Right renal pelvis (tissue), 4 donors: ENCODE measurements at regions not wholly inside any gene's neighbourhood (a gene's known extent, or its start where the extent isn't known, plus 50 kb on each side); places are given as distances from the start of the nearest gene placed in this dataset.

Source experiments
- DNase-seq, 4 donors: peaks; one replicate each; pipeline ENCODE4 v3.0.0-alpha.2; 2013; ENCODE audit warnings: low read depth in 4 of 4, low spot score in 3 of 4, missing footprints in 1 of 4

DNA sequence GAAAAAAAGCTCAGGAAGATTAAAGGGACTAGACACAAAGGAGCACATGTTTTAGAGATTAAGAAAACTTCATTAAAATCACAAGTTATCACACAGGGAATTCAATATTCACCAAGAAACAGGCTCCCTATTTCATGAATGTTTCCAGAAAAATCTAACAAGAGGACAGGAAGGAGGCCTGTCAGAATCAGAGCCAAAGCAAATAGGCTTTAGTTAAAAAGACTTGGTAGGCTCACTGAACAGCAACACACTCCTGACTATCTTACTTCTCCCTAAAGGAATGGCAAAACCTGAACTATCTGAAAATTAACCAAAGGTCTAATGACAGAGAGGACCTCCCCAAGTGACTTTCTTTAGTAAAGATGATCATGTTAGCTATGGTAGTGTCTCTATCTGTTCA lies 188.3 kb upstream of the MEOX2 start:
- DNase-seq = peak in 1 of 4 donors; percentile 5

DNA sequence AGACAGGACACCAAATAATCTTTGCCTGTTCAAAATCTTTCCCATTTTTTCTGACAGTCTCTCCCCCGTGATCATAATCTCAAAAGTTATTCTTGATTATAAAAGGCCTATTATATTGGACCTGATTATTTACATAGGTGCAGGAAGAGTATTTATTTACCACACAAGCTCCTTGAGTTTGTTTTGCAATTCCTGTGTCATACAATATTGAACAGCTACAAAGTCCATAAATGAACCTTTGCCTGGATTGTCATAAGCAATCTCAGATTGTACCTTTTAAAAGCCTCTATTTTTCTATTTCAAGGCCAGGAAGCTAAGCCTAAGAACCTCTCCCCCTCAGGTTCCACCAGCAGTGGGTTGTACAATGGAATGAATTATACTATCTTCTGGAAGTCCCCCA lies 183.9 kb upstream of the MEOX2 start:
- no peak for DNase-seq

DNA sequence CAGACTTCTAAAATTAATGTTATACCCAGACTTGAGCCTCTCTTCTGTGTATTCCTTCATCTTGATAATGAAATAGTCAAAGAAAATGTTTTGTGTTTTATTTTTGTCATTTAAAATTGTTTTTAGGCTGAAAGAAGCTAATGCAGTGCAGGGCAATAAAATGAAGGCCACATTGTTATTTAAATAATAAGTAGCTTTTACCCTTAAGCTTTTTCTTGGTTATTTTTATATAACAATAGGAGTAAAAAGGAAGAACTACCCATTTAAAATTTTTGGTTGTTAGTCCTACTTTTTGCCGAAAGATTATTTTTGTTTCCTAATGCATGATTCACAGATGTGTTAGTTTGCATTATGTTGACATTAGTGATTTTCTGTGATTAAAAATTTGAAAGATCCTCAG lies 181.0 kb upstream of the MEOX2 start:
- no peak for DNase-seq

DNA sequence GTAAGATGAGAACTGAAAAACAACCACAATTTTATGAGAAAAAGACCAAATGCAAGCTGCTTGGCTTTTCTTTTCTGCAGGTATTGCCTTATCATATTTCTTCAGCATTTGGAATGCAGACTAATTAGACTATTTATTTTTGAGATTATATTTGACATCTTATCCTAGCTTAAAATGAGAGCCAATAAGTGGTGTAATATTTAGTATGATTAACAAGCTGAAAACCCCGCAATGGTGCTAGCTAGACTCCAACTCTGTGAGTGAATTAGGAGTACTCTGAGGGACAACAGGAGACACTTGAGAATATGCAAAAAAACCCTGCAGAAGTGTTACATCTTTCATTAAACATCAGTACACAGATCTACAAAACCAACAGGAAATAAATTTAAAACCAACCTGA lies 180.3 kb upstream of the MEOX2 start:
- DNase-seq = no peak

DNA sequence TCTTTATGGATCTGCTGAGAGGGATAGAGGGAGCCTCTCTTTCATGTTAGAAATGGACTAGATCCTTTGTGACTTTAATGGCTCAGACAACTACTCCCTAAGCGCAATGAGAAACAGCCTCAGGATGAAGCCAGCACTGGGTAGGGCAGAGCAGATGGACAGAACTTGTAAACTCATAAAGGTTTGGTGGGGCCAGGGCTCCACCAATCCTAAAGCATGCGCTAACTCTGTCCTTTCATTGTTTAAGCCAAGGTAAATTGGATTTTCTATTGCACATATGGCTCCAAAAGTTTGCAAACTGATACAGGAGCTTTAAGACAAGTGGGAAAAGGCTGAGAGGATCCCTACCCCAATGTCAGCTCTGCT lies 178.1 kb upstream of the MEOX2 start:
- DNase-seq = no peak

DNA sequence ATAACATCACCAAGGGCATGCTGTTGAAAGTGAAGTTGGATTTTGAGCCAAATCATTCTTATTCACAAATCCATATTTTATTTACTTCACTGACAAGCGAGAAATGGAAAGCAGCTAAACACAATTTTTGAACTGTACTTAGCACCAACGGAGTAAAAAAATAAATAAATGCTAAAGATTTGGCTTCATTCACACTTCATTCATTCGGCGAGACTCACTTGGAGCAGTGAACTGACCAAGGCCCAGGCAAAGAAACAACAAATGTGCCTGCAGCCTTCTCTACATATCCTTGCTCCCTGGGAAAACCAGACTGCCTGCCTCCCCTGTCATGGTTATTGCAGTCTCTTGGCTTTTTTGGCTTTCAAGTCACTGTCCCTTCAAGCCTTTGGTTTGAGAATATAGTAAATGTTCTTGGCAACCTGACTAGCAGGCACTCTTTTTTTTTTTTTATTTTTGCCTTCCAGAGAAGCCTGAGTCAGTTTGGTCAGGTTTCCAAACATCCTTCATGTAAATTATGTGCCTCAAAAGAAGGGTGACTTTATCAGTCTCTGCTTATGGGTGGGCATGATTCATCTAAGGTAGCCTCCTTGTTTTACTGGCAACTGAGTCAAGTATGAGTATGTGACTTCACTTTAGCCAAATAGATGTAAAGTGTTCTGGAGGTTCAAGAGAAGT lies 177.6 kb upstream of the MEOX2 start:
- DNase-seq = no peak

DNA sequence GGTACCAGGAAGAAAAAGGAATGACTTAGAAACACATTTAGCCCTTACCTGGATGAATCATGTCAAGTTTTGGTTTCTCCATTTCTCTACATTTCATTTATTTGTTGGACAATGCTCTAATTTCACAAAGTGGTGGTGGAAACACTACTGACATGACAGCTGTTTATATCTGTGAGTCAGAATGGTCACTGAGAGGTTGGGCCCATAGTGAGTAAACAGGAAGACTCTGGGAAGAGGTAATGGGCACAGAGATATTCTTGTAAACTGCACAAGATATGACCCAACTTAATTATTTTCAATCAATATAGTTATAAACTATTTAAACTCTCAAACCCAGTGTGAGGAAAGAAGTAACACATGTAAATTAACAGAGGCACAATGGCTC lies 176.3 kb upstream of the MEOX2 start:
- no peak for DNase-seq

DNA sequence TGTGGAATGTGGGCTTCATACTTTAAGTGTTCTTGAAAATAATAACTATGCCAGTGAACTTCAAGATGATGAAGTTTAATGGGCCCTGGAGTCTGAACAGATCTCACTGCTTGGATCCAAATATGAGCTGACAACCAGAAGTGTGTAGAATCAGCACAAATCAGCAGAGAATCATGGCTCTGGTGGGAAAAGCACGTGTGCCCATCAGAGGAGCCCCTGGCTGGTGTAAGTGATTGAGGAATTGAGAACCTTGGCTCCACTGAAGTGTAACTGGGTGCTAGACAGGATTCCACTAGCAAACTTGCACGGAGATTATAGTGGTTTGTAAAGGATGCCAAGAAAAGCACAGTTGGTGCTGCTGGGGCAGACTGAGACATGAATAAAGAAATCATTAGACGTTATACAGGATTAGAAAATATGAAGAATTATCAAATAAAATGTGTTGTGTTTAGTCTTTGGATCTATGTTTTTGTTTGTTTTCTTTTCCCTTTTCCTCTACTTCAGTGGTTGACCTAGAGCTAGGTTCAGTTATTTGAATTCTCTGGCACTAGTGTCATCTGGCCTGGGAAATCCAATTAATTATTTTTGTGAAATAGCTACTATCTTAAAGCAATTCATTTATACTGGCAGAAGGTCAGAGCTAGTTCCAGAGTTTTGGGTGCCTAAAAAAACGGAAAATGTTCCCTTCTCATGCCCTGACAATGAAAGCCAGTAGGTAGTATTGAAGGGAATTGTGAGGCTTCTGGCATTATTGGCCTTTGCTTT lies 175.7 kb upstream of the MEOX2 start:
- DNase-seq = no peak

DNA sequence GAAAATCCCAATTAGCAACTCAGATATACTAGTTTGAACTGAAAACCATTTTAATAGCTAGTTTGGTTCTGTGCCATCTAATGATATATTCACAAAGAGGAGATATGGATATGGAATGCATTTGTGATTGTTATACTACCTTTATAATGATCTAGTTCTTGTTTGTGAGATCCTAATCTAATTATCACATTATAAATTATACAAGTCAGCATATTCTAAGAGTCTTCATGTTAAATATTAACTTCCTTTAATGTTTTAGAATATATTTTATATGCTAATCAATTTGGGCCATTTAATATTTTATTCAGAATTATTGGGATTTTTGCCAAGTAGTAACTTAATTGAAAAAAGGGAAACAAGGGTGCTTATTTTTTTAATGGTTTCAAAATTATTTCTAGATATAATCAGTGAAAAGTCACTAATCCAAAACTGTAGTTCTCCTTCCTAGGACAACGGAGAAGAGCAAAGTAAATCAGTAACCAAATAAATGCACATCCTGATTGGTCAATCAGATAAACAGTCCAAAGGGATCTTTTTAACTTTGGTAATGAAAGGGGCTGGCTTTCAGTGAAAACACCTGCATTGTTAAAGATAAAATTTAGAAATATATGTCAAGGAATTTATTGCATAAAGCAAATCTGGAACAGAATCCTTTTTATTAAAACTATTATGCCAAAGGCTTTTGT lies 173.9 kb upstream of the MEOX2 start:
- no peak for DNase-seq

DNA sequence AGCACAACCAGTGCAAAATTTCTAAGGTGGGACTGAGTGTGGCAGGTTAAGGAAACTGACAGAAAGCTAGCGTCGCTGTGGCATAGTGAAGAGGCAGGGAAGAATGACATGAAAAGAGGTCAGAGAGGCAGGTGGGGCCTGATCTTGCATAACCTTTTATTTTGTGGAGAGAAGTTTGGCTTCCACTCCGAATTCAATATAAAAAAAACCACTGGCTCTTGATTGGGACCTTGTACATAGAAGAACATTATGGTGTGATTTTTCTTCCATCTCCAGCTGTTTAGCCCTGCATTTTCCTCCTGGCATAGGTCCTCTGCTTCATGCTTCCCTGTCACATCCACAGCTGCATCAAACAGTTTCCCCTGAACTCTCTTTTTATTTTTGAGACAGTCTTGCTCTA lies 170.5 kb upstream of the MEOX2 start:
- DNase-seq = no peak

DNA sequence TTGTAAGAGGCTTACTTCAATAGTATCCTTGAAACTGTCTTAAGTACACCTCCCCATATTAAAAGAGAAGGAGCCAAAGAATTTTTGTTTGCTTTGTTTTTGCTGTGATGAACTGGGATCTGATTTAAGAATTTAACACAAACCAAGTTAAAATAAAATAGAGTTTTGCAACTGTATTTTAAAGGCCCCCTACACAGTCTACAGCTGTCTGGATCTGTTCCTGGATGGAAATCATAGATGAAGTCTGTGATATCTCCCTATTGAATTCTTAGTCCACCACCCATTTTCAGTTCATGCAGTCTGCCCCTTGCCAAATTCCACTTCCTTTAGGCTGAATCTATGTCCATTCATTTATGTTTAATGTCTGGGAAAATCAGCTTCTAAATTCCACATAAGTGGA lies 169.8 kb upstream of the MEOX2 start:
- no peak for DNase-seq

DNA sequence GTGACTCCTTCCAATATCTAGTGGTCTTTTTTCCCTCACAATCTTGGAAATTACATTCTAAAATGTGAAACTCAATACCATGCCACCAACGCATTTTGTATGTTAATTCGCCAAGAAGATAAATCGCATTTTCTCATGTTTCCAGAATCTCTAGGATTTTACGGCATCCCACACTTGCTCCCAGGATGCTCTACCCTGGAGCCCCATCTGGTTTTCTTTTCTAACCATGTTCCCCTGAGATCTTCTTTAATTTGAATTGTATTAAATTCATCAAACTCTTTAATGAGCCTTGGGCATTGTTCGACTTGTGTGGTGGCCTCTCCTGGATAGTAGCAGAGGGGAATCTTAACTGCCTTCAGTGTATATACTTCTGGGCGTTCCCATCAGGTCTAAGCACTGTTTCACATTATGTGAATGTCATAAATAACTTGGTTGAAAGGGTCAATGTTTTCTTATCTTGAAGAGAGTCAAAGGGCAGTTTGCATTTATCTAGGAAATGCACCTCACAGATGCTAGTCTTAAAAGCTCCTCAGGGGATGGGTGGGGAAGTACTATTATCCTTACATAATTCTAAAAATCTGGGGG lies 169.1 kb upstream of the MEOX2 start:
- no peak for DNase-seq

DNA sequence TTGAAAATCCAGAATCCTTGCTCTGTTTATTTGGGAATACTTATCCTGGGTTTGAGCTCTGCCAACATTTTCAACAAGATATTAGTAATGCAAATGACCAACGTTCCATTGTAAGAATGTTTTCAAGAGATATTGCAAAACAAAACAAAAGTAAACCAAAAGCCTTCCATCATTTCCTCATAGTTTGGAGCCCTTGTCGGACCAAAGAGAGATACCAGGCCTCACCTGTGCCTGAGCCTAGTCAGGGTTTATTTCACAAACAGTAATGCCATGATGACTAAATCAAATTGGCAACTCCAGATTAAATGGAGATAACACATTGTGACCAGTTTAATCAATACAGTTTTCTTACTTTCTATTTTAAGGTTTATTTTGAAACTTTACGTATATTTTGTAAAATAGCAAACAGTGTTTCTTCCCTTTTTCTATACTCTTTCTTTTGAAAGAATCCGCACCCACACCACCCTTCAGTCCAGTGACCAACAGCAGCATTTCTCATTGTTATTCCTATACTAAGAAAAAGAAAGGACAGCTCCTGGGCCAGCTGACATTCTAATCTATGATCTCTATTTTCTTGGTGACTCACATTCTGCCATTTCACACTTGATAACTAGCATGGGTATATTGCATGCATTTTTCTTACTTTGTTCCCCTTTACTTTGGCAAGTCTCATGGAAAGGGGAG lies 168.5 kb upstream of the MEOX2 start:
- DNase-seq = no peak

DNA sequence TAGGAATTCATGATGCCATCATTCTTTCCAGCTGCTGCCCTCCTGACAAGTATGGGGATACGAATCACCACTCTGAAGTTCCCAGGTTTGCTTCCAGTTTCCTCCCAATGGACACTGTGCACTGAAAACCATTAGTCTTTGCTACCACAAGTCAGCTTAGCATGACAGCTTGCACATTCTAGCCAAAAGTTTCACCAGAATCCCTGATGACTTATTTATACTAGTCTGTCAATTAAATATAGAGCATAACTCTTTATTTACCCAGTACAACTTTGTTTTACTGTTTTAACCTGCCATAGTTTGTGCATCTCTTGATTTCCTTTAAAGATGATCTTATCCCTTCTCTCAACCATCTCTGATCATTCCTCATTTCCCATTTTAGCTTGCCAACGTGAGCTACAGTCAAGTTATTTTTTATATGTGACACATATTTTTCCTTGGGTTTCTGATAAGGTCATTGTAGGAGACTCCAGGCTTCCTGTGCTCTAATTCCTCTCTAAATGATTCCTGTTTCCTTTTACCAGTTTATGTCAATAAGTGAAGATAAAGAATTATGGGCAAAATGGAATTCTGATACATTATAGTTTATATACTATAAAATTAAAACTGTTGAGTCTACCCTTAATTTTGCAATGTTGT lies 167.5 kb upstream of the MEOX2 start:
- DNase-seq = no peak

DNA sequence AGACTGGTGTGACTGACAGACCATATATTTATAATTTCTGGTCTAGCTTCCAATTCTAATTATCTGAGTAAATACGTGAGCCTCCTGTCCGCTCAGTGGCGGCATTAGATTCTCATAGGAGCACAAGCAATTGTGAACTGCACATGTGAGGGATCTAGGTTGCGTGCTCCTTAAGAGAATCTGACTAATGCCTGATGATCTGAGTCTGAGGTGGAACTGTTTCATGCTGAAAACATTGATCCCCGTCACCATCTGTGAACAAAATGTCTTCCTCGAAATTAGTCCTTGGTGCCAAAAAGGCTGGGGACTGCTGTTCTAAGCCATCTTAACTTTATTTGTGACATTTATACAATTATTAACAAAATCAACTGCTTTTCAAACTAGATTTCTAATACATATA lies 164.7 kb upstream of the MEOX2 start:
- no peak for DNase-seq

DNA sequence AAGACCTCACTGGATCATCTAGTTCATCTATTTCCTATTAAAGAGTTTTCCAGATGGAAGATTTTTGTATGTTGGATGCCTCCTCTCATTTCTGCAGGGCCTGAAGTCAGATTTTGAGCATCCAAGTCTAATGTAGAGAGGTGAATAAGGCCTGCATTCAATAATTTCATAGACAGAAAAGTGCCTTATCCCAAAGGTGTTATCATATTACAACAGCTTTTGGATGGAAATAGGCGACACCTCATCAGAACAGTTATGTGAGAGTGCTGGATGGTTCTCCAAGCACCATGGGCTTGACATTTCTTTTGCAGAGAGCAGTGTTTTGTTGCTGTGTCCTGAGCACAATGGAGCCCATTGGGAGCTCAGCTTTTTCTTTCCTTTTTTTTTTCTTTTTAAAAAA lies 162.4 kb upstream of the MEOX2 start:
- DNase-seq = no peak

DNA sequence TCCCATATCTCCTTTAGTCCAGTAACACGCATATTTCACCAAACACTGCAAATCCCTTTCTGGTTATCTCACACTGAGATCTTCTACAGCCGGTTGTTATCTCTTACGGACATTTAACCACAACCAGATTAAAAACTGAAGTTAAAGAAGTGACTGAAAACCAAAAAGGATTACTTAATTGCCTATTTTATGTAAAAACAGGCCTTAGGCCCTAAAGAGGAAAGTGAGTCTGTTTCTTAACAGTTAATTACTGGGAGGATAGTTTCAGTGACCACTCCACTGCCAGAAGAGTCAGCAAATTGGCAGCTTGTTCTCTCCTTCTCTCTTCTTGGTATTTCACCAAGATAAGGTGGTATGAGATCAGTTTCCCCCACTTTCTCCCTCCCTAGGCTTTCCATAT lies 161.9 kb upstream of the MEOX2 start:
- DNase-seq = no peak

DNA sequence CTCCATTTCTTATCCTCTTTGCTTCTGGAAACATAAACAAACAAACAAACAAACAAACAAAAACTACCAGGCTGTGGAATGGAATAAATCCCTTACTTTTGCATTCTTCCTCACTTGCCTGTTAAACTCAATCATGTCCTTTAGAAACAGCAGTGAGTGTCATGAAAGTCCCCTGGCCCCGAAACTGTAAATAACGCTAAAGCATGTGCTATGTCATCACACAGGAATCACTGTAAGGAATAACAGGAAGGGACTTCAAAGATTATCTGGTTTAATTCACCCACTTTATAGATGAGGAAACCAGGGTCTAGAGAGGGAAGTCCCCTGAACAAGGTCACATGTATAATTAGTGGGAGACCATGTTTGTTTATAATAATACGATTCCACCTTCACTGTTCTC lies 159.4 kb upstream of the MEOX2 start:
- DNase-seq = no peak

DNA sequence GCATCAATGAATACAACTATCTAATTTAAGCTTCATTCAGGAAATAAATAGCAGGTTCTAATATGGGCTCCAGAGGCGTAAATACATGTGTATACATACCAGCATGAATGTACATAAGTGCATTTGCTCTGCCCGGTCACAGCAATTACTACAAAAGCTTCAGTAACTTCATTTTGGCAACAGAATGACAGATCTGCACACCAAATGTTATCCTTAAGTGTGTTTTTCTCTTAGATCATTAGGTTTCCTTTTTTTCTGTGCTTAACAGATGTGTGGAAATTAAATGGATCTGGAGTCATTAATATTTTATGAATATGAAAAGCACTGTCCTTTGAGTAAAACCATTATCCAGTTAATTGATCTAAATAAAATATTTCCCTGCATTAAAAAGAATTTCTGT lies 159.0 kb upstream of the MEOX2 start:
- DNase-seq = no peak

DNA sequence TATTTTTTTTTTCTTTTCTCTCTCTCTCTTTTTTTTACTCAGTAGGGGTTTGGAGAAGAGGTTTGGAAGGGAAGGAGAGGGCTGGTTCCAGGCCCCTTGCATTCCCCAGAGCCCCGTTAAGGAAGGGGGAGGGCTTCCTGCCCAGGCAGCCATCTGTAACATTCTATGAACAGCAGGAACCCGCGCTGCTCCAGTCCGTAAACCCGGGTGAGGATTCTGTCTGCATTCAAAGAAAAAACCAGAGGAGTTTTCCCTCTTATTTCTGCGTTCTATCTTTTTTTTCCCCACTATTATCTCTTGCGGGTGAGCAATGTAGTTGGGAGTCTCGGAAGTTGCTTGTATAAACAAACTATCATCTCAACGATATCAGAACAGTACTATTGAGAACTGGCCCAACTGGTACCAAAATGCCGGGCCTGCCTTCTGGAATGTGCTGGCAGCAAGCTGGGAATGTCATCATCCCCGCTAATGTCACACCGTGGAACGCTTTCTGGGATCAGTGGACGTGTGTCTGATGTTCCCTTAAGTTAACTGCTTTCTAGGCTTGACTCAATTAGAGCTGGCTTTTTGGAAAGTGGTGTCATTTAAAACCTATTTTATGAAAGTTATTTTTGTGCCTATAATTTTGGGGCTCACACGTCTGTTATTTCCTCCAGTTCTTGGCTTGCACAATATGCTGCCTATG lies 153.1 kb upstream of the MEOX2 start:
- DNase-seq = peak; percentile 14 to 45 (median 26)
